Body of pancreas (tissue), 4 donors: ENCODE measurements at regions not wholly inside any gene's neighbourhood (a gene's known extent, or its start where the extent isn't known, plus 50 kb on each side); places are given as distances from the start of the nearest gene placed in this dataset.
A peak's percentile ranks its signal among the peaks of the same experiment; 100 is the strongest.
"Not testable (repeated sequence)": the region's sequence is repeated elsewhere in the genome, so short reads cannot be mapped to it uniquely, and the experiment has no call there.

ENCODE experiments used
- ATAC-seq: fragments of 150-250 bp; one replicate; pipeline ENCODE4 v1.9.1; 2016
- DNase-seq, 4 donors: peaks; one replicate each; pipeline ENCODE4 v3.0.0-alpha.2; 2019
- H3K27ac ChIP-seq, 4 donors: fragments of 200-600 bp; sonication (generic); 1 replicate in 3 of 4; 2 replicates in 1 of 4; pipeline versions ENCODE4 v1.5.1 to v1.6.1; 2016 to 2019; ENCODE audit warnings: mild to moderate bottlenecking in 1 of 4, mixed read lengths in 1 of 4, moderate library complexity in 1 of 4
- H3K27me3 ChIP-seq, 2 donors: fragments of 200-600 bp; sonication (generic); one replicate each; pipeline ENCODE4 v1.6.0; 2016; ENCODE audit warnings: mild to moderate bottlenecking in 1 of 2
- H3K36me3 ChIP-seq, 2 donors: fragments of 200-600 bp; sonication (generic); replicated peaks in 1 of 2; 2 replicates each; pipeline ENCODE4 v1.5.1; 2016; ENCODE audit warnings: low read depth in 2 of 2; ENCODE audit not compliant: insufficient read depth in 1 of 2
- H3K4me1 ChIP-seq: fragments of 200-600 bp; sonication (generic); one replicate; pipeline ENCODE4 v1.6.0; 2016
- H3K4me3 ChIP-seq, 2 donors: fragments of 200-600 bp; sonication (generic); 1 replicate in 1 of 2; 2 replicates in 1 of 2; pipeline ENCODE4 v1.5.1; 2016 to 2019
- H3K9me3 ChIP-seq, 3 donors: fragments of 200-600 bp; sonication (generic); 1 replicate in 2 of 3; 2 replicates in 1 of 3; pipeline ENCODE4 v1.5.1; 2016
- POLR2A ChIP-seq, 3 donors: fragments of 450-650 bp; IDR thresholded peaks; one replicate each; pipeline ENCODE4 v1.6.1; 2016; ENCODE audit warnings: antibody characterized with exemption in 3 of 3, mild to moderate bottlenecking in 2 of 3
- WGBS, 2 donors: methylation state at CpG; one replicate each; pipeline ENCODE4 v1.1.5; 2017; 5-methylcytosine and 5-hydroxymethylcytosine counted together
- intact Hi-C: fragments of 100-400 bp; cut with DNase I; formaldehyde crosslinking; loops from one replicate; pipeline ENCODE4 v1.15.1; 2023
- TF ChIP-seq, protein P1 (sequence below), 7 experiments: fragments of 450-650 bp in 4 of 7; fragments of 200-600 bp in 3 of 7; sonication (generic) in 3 of 7; IDR thresholded peaks; one replicate each; pipeline ENCODE4 v1.5.1; 2016 to 2019; ENCODE audit warnings: antibody characterized with exemption in 7 of 7

DNA sequence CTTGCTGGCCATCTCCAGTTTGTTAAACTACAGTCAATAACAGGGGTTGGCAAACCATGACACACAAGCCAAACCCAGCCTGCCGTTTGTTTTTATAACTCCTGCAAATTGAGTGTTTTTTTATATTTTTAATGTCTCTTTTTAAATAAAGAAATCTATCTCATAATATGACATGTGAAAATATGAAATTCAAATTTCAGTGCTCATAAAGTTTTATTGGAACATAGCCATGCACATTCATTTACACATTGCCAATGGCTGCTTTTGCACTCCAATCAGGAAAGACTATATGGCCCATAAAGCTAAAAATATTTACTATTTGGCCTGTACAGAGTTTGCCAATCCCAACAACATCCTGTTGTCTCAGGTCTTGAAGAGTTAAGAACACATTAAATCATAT lies 129.0 kb upstream of the SRSF6 start:
- Histone ChIP-seq H3K4me1 (no peaks in the 10 kb centered on the region), H3K27me3 (no peaks in the 10 kb centered on the region), H3K36me3 (no peaks in the 10 kb centered on the region), H3K27ac (no peak overlapping the region), H3K4me3 (no peak overlapping the region), H3K9me3 (peaks cover 0 to under 1% (median 0%) of the 10 kb centered on the region in 3 donors)
- TF ChIP-seq, protein P1, sequence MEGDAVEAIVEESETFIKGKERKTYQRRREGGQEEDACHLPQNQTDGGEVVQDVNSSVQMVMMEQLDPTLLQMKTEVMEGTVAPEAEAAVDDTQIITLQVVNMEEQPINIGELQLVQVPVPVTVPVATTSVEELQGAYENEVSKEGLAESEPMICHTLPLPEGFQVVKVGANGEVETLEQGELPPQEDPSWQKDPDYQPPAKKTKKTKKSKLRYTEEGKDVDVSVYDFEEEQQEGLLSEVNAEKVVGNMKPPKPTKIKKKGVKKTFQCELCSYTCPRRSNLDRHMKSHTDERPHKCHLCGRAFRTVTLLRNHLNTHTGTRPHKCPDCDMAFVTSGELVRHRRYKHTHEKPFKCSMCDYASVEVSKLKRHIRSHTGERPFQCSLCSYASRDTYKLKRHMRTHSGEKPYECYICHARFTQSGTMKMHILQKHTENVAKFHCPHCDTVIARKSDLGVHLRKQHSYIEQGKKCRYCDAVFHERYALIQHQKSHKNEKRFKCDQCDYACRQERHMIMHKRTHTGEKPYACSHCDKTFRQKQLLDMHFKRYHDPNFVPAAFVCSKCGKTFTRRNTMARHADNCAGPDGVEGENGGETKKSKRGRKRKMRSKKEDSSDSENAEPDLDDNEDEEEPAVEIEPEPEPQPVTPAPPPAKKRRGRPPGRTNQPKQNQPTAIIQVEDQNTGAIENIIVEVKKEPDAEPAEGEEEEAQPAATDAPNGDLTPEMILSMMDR (IDR thresholded peaks at IDR 0.05): no peak
- TF ChIP-seq POLR2A (IDR thresholded peaks at IDR 0.05): no peak
- intact Hi-C loops: no loop called here
- ATAC-seq: no peak
- DNase-seq: no peak
- WGBS, 2 donors: 57 to 73% methylated on average over 1 of the region's 1 CpG

DNA sequence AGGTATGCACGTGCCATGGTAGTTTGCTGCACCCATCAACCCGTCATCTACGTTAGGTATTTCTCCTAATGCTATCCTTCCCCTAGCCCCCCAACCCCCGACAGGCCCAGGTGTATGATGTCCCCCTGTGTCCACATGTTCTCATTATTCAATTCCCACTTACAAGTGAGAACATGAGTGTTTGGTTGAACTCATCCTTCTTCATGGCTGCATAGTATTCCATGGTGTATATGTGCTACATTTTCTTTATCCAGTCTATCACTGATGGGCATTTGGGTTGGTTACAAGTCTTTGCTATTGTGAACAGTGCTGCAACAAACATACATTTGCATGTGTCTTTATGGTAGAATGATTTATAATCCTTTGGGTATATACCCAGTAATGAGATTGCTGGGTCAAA lies 130.5 kb upstream of the SRSF6 start:
- H3K9me3 ChIP-seq, H3K4me3 ChIP-seq, H3K36me3 ChIP-seq, H3K27ac ChIP-seq, H3K27me3 ChIP-seq, intact Hi-C loops, DNase-seq, H3K4me1 ChIP-seq, ATAC-seq: not testable (repeated sequence)
- WGBS, 2 donors: 80 to 83% methylated on average over 4 of the region's 4 CpGs

DNA sequence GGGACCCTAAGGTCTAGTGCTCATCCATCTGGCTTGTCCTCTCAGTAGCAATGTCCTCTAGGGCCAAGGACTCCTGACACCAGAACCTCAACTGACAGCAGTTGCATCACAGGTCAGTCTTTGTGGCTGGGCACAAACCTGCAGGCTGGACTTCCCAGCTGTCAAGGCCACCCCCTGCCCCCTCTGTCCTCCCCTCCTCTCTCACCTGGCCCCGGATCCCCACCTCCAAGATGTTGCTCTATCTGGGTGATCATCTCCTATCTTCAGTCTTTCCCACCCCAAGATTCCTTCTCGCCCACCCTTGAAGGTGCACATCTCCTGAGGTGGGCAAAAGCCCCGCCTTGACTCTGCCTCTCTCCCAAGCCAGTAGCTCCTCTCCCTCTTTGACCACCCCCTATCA lies 131.8 kb upstream of the SRSF6 start:
- no peaks in the 10 kb centered on the region for H3K4me1 ChIP-seq
- H3K36me3 ChIP-seq: no peaks in the 10 kb centered on the region
- no peaks in the 10 kb centered on the region for H3K9me3 ChIP-seq
- ATAC-seq (no peak), DNase-seq (no peak)
- TF ChIP-seq, protein P1 (IDR thresholded peaks at IDR 0.05): no peak
- TF ChIP-seq POLR2A (IDR thresholded peaks at IDR 0.05): no peak
- no peak overlapping the region for H3K27ac ChIP-seq
- WGBS, 2 donors: 45 to 65% methylated on average over 3 of the region's 3 CpGs
- intact Hi-C loops: no loop called here
- H3K4me3 ChIP-seq: no peak overlapping the region
- H3K27me3 ChIP-seq: no peaks in the 10 kb centered on the region

DNA sequence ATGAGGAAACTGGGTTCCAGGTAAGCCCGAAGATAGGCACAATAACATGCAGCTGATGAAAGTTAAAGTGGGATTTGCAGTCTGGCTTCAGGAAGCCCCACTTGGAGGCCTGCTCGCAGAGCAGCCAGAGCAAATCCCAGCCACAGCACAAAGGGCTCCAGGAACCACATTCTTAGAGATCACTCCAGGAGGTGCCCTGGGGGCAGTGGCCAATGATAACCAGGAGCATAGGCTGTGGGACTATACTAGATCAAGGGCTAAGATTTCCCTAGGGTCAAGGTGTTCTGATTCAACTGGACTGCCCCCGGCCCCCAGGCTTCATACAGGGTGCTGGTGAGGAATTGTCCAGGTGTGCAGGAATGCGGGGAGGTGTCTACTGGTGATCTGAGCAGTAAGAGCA lies 133.9 kb upstream of the PTPRT start:
- DNase-seq (no peak), ATAC-seq (no peak)
- Histone ChIP-seq H3K27me3 (no peaks in the 10 kb centered on the region), H3K9me3 (no peaks in the 10 kb centered on the region), H3K4me1 (no peaks in the 10 kb centered on the region), H3K4me3 (no peak overlapping the region), H3K27ac (no peak overlapping the region), H3K36me3 (no peaks in the 10 kb centered on the region)
- 59 to 64% methylated on average over 4 of the region's 4 CpGs for WGBS, 2 donors
- no peak for TF ChIP-seq POLR2A (IDR thresholded peaks at IDR 0.05)
- TF ChIP-seq, protein P1 (IDR thresholded peaks at IDR 0.05): no peak
- intact Hi-C loops: no loop called here

DNA sequence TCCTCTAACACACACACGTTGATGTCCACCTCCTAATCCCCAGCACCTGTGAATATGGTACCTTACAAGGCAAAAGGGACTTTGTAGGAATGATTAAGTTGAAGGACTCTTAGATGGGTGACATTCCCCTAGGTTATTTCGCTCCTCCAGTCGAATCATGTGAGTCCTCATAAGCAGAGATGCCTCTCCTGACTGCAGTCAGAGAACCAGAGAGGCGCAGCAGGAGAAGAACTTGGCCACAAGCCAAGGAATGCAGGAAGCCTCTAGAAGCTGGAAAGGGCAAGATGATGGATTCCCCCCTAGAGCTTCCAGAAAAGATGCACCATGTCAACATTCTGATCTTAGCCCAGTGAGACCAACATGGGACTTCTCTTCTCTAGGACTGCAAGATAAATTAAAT lies 133.1 kb upstream of the PTPRT start:
- Histone ChIP-seq H3K27me3 (no peaks in the 10 kb centered on the region), H3K4me1 (no peaks in the 10 kb centered on the region), H3K4me3 (no peak overlapping the region), H3K9me3 (no peaks in the 10 kb centered on the region), H3K36me3 (no peaks in the 10 kb centered on the region), H3K27ac (no peak overlapping the region)
- intact Hi-C loops: no loop called here
- 35 to 47% methylated on average over 4 of the region's 4 CpGs for WGBS, 2 donors
- ATAC-seq: no peak
- TF ChIP-seq, protein P1 (IDR thresholded peaks at IDR 0.05): no peak
- TF ChIP-seq POLR2A (IDR thresholded peaks at IDR 0.05): no peak
- DNase-seq: peak in 1 of 4 donors; percentile 16
